HEK293 (cell line): ENCODE measurements at regions not wholly inside any gene's neighbourhood (a gene's known extent, or its start where the extent isn't known, plus 50 kb on each side); places are given as distances from the start of the nearest gene placed in this dataset.

Experiments used
- CTCF ChIA-PET: fragments of 350-600 bp; formaldehyde crosslinking; extraction: SDS; loops from one replicate; lab custom pipeline; 2021; ENCODE audit warnings: antibody characterized with exemption; lab: Yijun Ruan, JAX
- POLR2A ChIA-PET: fragments of 300-600 bp; formaldehyde crosslinking; extraction: SDS; loops from one replicate; lab custom pipeline; 2020; ENCODE audit warnings: antibody characterized with exemption, inconsistent platforms; lab: Yijun Ruan, JAX
- H3K27ac ChIP-seq: fragments of 200-500 bp; sonication (Bioruptor generic); 2 replicates; pipeline ENCODE4 v1.5.1; 2014; ENCODE audit warnings: low read depth, low read length, control low read depth, inconsistent platforms; ENCODE audit errors: extremely low read depth
- H3K36me3 ChIP-seq, 2 experiments: fragments of 200-500 bp in 1 of 2; sonication (Bioruptor generic) in 1 of 2; 1 replicate in 1 of 2; 2 replicates in 1 of 2; pipeline ENCODE4 v1.5.1; 2014 to 2017; ENCODE audit warnings: inconsistent platforms in 2 of 2, low read length in 2 of 2; ENCODE audit not compliant: control insufficient read depth in 2 of 2, insufficient read depth in 1 of 2
- H3K4me1 ChIP-seq: fragments of 200-500 bp; sonication (Bioruptor generic); 2 replicates; pipeline ENCODE4 v1.5.1; 2014; ENCODE audit warnings: mild to moderate bottlenecking, low read length, inconsistent platforms; ENCODE audit not compliant: control insufficient read depth, insufficient read depth
- H3K4me3 ChIP-seq: 2 replicates; pipeline ENCODE4 v1.5.1; 2011; ENCODE audit warnings: low read depth, mild to moderate bottlenecking, control low read depth, low read length, moderate library complexity
- H3K9me3 ChIP-seq: fragments of 200-500 bp; sonication (Bioruptor generic); 2 replicates; pipeline ENCODE4 v1.5.1; 2014; ENCODE audit warnings: low read depth, low read length, inconsistent platforms; ENCODE audit not compliant: control insufficient read depth, insufficient read depth
- FEZF1 ChIP-seq: fragments of 450-650 bp; formaldehyde crosslinking; IDR thresholded peaks from 2 replicates; pipeline ENCODE4 v1.5.1; 2016; ENCODE audit warnings: missing biosample characterization, missing genetic modification characterization
- GLI2 ChIP-seq: fragments of 450-650 bp; formaldehyde crosslinking; IDR thresholded peaks from 2 replicates; pipeline ENCODE4; 2017; ENCODE audit warnings: missing biosample characterization, missing genetic modification characterization, low read depth, borderline replicate concordance
- HOXA7 ChIP-seq: sonication (generic); formaldehyde crosslinking; IDR thresholded peaks from 2 replicates; pipeline ENCODE4 v1.8.1; 2022; ENCODE audit warnings: missing genetic modification reagents, borderline replicate concordance
- KLF9 ChIP-seq: fragments of 450-650 bp; formaldehyde crosslinking; IDR thresholded peaks from 2 replicates; pipeline ENCODE4 v1.5.1; 2016; ENCODE audit warnings: missing biosample characterization, missing genetic modification characterization, low read depth
- MZF1 ChIP-seq: fragments of 450-650 bp; formaldehyde crosslinking; IDR thresholded peaks from 2 replicates; pipeline ENCODE4 v1.5.1; 2017; ENCODE audit warnings: missing biosample characterization, missing genetic modification characterization, borderline replicate concordance
- PRDM1 ChIP-seq: fragments of 450-650 bp; formaldehyde crosslinking; IDR thresholded peaks from 2 replicates; pipeline ENCODE4; 2016; ENCODE audit warnings: missing biosample characterization, missing genetic modification characterization
- RBAK ChIP-seq: fragments of 450-650 bp; formaldehyde crosslinking; IDR thresholded peaks from 2 replicates; pipeline ENCODE4 v1.5.1; 2016; ENCODE audit warnings: missing biosample characterization, missing genetic modification characterization
- SCRT1 ChIP-seq: fragments of 450-650 bp; formaldehyde crosslinking; IDR thresholded peaks from 2 replicates; pipeline ENCODE4 v1.5.1; 2016; ENCODE audit warnings: missing biosample characterization, missing genetic modification characterization, borderline replicate concordance
- ZFP69B ChIP-seq: fragments of 450-650 bp; formaldehyde crosslinking; IDR thresholded peaks from 2 replicates; pipeline ENCODE4 v1.5.1; 2016; ENCODE audit warnings: missing biosample characterization, missing genetic modification characterization
- ZNF138 ChIP-seq: fragments of 450-650 bp; formaldehyde crosslinking; IDR thresholded peaks from 2 replicates; pipeline ENCODE4 v1.5.1; 2016; ENCODE audit warnings: missing biosample characterization, missing genetic modification characterization, borderline replicate concordance
- ZNF140 ChIP-seq: fragments of 450-650 bp; formaldehyde crosslinking; IDR thresholded peaks from 2 replicates; pipeline ENCODE4 v1.5.1; 2016; ENCODE audit warnings: missing biosample characterization, missing genetic modification characterization
- ZNF274 ChIP-seq, 2 experiments: fragments of 200-500 bp in 1 of 2; fragments of 450-650 bp in 1 of 2; sonication (Bioruptor generic) in 1 of 2; formaldehyde crosslinking in 1 of 2; IDR thresholded peaks; 2 replicates each; pipeline versions ENCODE4 v1.5.1 to v1.6.1; 2014 to 2016; ENCODE audit warnings: borderline replicate concordance in 1 of 2, inconsistent platforms in 1 of 2, low read length in 1 of 2, missing biosample characterization in 1 of 2, missing genetic modification characterization in 1 of 2
- ZNF311 ChIP-seq: fragments of 450-650 bp; formaldehyde crosslinking; IDR thresholded peaks from 2 replicates; pipeline ENCODE4 v1.5.1; 2017; ENCODE audit warnings: missing biosample characterization, missing genetic modification characterization, borderline replicate concordance
- ZNF416 ChIP-seq: fragments of 450-650 bp; formaldehyde crosslinking; IDR thresholded peaks from 2 replicates; pipeline ENCODE4 v1.5.1; 2016; ENCODE audit warnings: missing biosample characterization, missing genetic modification characterization
- ZNF560 ChIP-seq: fragments of 450-650 bp; formaldehyde crosslinking; IDR thresholded peaks from 2 replicates; pipeline ENCODE4 v1.5.1; 2017; ENCODE audit warnings: missing biosample characterization, missing genetic modification characterization, borderline replicate concordance
- ZNF830 ChIP-seq: fragments of 450-650 bp; IDR thresholded peaks from 2 replicates; pipeline ENCODE4 v1.5.0; 2018; ENCODE audit warnings: missing biosample characterization, missing genetic modification characterization, low read depth, mild to moderate bottlenecking, moderate library complexity
- TF ChIP-seq, protein P1 (sequence below): fragments of 450-650 bp; formaldehyde crosslinking; IDR thresholded peaks from 2 replicates; pipeline ENCODE4 v1.5.1; 2016; ENCODE audit warnings: missing biosample characterization, missing genetic modification characterization, borderline replicate concordance
- TF ChIP-seq, protein P2 (sequence below): fragments of 450-650 bp; formaldehyde crosslinking; IDR thresholded peaks from 2 replicates; pipeline ENCODE4 v1.5.1; 2016; ENCODE audit warnings: missing biosample characterization, missing genetic modification characterization
- TF ChIP-seq, protein P3 (sequence below): fragments of 450-650 bp; formaldehyde crosslinking; IDR thresholded peaks from 2 replicates; pipeline ENCODE4 v1.5.1; 2017; ENCODE audit warnings: missing biosample characterization, missing genetic modification characterization
- TF ChIP-seq, protein P4 (sequence below): fragments of 450-650 bp; formaldehyde crosslinking; IDR thresholded peaks from 2 replicates; pipeline ENCODE4 v1.5.1; 2017; ENCODE audit warnings: missing biosample characterization, missing genetic modification characterization

DNA sequence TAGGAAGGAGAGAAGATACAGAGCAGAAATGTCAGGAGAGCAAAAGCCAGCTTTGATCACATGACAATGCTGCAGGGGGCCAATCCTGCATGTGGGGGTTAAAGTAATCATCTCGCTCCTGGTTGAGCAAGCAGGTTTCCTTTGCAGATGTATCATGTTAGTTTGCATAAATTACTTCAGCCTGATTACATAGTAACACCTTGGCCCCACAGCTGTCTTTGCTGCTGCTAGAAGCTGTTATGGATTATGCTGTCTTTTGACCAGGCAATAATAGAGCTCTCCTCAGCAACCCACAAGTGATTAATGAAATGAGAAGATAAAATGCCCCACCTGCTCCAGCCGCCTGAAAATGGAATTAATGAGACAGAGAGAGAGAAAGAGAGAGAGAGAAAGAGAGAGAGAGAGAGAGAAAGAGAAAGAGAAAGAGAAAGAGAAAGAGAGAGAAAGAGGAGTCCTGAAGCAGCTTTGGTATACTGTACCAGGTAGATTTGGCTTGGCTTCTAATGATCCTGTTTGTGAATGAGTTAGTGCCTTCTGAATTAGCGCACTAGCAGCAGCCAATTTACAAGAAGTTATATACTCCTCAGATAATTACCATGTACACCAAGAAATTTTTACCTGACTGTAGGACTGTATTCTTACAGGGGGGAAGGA is 174.3 kb upstream of the RORB start:
- no peak overlapping the region for H3K4me3 ChIP-seq
- H3K9me3 ChIP-seq: no peaks in the 10 kb centered on the region
- no peak overlapping the region for H3K27ac ChIP-seq
- H3K4me1 ChIP-seq: no peaks in the 10 kb centered on the region
- no peak for TF ChIP-seq PRDM1
- TF ChIP-seq, protein P1, sequence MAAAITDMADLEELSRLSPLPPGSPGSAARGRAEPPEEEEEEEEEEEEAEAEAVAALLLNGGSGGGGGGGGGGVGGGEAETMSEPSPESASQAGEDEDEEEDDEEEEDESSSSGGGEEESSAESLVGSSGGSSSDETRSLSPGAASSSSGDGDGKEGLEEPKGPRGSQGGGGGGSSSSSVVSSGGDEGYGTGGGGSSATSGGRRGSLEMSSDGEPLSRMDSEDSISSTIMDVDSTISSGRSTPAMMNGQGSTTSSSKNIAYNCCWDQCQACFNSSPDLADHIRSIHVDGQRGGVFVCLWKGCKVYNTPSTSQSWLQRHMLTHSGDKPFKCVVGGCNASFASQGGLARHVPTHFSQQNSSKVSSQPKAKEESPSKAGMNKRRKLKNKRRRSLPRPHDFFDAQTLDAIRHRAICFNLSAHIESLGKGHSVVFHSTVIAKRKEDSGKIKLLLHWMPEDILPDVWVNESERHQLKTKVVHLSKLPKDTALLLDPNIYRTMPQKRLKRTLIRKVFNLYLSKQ (tag by site-specific recombination): no peak
- TF ChIP-seq KLF9 (tag by site-specific recombination): no peak
- no peak for TF ChIP-seq ZNF311 (tag by site-specific recombination)
- TF ChIP-seq ZNF274 (IDR thresholded peaks at IDR 0.05; ENCODE audit: low read length): no peak
- no peak for TF ChIP-seq ZNF274 (tag by site-specific recombination; IDR thresholded peaks at IDR 0.05; ENCODE audit: borderline replicate concordance)
- no peak for TF ChIP-seq ZFP69B (tag by site-specific recombination)
- no peak for TF ChIP-seq MZF1
- TF ChIP-seq, protein P2, sequence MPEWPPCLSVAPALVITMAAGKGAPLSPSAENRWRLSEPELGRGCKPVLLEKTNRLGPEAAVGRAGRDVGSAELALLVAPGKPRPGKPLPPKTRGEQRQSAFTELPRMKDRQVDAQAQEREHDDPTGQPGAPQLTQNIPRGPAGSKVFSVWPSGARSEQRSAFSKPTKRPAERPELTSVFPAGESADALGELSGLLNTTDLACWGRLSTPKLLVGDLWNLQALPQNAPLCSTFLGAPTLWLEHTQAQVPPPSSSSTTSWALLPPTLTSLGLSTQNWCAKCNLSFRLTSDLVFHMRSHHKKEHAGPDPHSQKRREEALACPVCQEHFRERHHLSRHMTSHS (tag by site-specific recombination): no peak
- TF ChIP-seq, protein P3, sequence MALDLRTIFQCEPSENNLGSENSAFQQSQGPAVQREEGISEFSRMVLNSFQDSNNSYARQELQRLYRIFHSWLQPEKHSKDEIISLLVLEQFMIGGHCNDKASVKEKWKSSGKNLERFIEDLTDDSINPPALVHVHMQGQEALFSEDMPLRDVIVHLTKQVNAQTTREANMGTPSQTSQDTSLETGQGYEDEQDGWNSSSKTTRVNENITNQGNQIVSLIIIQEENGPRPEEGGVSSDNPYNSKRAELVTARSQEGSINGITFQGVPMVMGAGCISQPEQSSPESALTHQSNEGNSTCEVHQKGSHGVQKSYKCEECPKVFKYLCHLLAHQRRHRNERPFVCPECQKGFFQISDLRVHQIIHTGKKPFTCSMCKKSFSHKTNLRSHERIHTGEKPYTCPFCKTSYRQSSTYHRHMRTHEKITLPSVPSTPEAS (tag by site-specific recombination): no peak
- TF ChIP-seq RBAK (tag by site-specific recombination): no peak
- no peak for TF ChIP-seq SCRT1 (tag by site-specific recombination)
- no peak for TF ChIP-seq ZNF416
- TF ChIP-seq ZNF140 (tag by site-specific recombination): no peak
- no peak for TF ChIP-seq ZNF560
- TF ChIP-seq, protein P4, sequence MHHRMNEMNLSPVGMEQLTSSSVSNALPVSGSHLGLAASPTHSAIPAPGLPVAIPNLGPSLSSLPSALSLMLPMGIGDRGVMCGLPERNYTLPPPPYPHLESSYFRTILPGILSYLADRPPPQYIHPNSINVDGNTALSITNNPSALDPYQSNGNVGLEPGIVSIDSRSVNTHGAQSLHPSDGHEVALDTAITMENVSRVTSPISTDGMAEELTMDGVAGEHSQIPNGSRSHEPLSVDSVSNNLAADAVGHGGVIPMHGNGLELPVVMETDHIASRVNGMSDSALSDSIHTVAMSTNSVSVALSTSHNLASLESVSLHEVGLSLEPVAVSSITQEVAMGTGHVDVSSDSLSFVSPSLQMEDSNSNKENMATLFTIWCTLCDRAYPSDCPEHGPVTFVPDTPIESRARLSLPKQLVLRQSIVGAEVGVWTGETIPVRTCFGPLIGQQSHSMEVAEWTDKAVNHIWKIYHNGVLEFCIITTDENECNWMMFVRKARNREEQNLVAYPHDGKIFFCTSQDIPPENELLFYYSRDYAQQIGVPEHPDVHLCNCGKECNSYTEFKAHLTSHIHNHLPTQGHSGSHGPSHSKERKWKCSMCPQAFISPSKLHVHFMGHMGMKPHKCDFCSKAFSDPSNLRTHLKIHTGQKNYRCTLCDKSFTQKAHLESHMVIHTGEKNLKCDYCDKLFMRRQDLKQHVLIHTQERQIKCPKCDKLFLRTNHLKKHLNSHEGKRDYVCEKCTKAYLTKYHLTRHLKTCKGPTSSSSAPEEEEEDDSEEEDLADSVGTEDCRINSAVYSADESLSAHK: no peak
- TF ChIP-seq ZNF138 (tag by site-specific recombination): no peak
- TF ChIP-seq FEZF1: no peak
- no peak for TF ChIP-seq GLI2 (tag by site-specific recombination)
- TF ChIP-seq HOXA7 (CRISPR knock-in tag): no peak
- TF ChIP-seq ZNF830: no peak
- ChIA-PET CTCF (no interaction called here), POLR2A (no interaction called here)
- no peaks in the 10 kb centered on the region for H3K36me3 ChIP-seq
